ENCODE measurements at regions not wholly inside any gene's neighbourhood (a gene's known extent, or its start where the extent isn't known, plus 50 kb on each side); places are given as distances from the start of the nearest gene placed in this dataset.
A peak's percentile ranks its signal among the peaks of the same experiment; 100 is the strongest.
"Not testable (repeated sequence)": the region's sequence is repeated elsewhere in the genome, so short reads cannot be mapped to it uniquely, and the experiment has no call there.

DNA sequence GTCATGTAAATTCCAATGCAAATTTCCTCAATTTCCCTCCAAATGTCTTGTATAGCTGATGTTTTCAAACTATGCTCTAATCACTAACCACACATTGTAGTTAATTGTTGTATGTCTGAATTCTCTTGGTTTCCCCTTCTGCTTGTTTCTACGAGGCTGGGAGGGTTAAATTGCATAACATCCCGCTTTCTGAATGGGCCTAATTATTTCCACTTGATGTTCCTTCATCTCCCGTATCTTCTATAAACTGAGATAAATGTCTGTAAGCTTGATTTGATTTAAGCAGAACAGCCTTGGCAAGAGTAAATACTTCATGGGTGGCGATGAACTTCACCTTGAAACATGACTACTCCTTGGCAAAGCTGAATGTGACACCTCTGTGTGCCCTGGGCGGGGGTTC, 72.2 kb downstream of the SERINC2 start:
- DNase-seq: no peak

DNA sequence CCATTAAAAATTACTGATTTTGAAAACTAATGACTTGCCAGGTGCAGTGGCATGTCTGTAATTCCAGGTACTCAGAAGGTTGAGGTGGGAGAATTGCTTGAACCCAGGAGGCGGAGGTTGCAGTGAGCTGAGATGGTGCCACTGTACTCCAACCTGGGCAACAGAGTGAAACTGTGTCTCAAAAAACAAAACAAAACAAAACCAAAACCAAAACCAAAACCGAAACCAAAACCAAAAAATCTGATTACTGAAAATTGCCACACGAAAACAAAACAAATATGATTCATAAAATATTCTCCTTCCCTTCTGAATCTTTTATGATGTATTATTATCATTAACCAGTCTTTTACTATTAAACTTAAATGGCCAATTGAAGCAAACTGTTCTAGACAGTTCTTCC, 74.1 kb downstream of the SERINC2 start:
- DNase-seq: no peak

DNA sequence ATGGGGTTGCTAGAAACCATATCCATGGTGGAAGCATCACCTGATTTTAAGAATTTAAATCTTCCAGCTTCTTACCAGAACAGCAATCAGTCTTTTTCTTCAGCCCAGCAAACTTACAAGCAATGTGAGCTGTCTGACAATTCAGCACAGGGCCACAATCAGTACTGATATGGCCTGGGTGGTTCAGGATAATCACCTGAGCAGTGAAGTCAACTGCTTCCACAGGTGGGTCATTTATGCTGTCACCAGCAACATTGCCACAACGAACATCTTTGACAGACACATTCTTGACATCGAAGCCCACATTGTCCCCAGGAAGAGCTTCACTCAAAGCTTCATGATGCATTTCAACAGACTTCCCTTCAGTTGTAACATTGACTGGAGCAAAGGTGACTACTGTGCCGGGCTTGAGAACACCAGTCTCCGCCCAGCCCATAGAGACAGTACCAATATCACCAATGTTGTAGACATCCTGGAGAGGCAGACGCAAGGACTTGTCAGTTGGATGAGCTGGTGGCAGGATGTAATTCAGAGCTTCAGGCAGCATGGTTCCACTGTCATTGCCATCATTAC, 74.8 kb downstream of the SERINC2 start:
- DNase-seq: no peak

DNA sequence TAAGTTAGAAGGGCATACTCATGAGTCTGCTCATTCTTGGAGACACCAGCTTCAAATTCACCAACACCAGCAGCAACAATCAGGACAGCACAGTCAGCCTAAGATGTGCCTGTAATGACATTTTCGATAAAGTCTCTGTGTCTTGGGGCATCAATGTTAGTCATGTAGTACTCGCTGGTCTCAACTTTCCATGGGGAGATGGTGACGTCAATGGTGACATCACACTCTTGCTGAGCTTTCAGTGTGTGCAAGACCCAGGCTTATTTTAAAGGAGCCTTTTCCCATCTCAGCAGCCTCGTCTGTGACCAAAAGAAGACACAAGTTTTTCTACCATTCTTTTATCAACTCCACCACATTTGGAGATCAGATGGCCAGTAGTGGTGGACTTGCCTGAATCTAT, 75.5 kb downstream of the SERINC2 start:
- no peak for DNase-seq

DNA sequence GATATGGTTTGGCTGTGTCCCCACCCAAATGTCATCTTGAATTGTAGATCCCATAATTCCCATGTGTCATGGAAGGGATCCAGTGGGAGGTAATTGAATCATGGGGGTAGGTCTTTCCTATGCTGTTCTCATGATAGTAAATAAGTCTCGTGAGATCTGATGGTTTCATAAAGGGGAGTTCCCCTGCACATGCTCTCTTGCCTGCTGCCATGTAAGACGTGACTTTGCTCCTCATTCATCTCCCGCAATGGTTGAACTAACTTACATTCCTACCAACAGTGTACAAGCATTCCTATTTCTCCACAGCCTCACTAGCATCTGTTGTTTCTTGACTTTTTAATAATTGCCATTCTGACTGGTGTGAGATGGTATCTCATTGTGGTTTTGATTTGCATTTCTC, 76.6 kb downstream of the SERINC2 start:
- DNase-seq: not testable (repeated sequence)

DNA sequence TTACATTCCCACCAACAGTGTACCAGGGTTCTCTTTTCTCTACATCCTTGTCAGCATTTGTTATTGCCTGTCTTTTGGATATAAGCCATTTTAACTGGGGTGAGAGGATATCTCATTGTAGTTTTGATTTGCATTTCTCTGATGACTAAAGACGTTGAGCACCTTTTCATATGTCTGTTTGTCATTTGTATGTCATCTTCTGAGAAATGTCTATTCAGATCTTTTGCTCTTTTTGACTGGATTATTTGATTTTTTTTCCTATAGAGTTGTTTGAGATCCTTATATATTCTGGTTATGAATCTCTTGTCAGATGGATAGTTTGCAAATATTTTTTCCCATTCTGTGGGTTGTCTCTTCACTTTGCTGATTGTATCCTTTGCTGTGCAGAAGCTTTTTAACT, 77.6 kb downstream of the SERINC2 start:
- DNase-seq: not testable (repeated sequence)

DNA sequence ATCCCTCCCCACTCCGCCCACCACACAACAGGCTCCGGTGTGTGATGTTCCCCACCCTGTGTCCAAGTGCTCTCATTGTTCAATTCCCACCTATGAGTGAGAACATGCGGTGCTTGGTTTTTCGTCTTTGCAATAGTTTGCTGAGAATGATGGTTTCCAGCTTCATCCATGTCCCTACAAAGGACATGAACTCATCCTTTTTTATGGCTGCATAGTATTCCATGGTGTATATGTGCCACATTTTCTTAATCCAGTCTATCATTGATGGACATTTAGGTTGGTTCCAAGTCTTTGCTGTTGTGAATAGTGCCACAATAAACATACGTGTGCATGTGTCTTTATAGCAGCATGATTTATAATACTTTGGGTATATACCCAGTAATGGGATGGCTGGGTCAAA, 81.0 kb upstream of the TINAGL1 start:
- DNase-seq: not testable (repeated sequence)

DNA sequence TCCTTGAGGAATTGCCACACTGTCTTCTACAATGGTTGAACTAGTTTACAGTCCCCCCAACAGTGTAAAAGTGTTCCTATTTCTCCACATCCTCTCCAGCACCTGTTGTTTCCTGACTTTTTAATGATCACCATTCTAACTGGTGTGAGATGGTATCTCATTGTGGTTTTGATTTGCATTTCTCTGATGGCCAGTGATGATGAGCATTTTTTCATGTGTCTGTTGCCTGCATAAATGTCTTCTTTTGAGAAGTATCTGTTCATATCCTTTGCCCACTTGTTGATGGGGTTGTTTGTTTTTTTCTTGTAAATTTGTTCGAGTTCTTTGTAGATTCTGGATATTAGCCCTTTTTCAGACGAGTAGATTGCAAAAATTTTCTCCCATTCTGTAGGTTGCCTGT, 80.5 kb upstream of the TINAGL1 start:
- not testable (repeated sequence) for DNase-seq

DNA sequence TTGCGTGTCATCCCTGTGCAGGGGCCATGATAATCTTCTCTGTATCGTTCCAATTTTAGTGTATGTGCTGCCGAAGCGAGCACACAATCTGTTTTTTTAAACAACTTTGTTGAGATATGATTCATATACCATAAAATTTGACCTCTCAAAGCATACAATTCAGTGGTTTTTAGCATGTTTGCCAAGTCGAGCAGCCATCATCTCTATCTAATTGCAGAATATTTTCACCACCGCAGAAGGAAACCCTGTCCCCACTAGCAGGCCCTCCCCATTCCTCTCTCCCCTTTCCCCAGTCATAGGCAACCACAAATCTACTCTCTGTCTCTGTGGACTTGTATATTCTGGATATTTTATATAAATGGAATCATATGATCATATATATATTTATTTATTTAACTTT, 78.7 kb upstream of the TINAGL1 start:
- DNase-seq: no peak

DNA sequence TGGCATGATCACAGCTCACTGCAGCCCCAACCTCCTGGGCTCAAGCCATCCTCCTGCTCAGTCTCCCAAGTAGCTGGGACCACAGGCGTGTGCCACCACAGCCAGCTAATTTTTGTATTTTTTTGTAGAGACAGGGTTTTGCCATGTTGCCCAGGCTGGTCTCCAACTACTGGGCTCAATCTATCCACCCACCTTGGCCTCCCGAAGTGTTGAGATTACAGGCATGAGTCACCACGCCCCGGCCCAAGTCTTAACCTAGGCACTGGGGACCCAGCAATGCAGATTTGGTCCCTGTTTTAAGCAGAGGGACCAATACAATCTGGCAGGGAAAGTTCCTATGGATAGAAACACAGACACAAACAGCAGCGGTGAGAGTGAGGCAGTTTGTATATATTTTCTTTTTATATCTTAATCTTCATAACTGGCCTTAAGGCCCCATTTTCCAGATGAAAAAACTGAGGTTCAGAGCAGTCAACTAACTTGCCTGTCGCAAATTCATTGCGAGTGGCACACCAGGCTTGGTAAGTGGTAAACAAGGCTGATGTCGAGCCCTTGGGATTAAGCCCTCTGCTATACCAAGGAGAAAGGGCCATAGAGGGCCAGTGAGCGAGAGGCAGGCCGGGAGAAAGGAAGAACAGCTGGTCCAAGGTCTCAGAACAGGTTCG, 77.8 kb upstream of the TINAGL1 start:
- DNase-seq: no peak

DNA sequence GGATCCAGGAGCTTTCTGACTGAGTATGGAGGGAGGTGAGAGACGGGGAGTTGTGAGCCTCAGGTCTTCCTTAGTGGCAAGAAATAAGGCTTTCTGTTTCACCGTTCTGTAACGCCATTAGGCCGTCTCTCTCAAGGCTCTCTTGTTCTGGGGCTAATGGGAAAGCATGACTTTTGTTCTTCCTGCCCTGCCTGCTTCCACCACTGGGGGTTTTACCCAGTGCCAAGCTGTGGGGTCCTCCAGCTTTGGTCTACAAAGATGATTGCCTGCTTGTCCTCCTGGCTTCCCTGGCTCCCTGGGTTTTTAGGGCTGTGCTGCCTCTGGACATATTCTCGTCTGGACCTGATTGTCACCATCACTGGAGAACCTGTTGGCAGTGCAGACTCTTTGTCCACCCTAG, 74.8 kb upstream of the TINAGL1 start:
- no peak for DNase-seq

DNA sequence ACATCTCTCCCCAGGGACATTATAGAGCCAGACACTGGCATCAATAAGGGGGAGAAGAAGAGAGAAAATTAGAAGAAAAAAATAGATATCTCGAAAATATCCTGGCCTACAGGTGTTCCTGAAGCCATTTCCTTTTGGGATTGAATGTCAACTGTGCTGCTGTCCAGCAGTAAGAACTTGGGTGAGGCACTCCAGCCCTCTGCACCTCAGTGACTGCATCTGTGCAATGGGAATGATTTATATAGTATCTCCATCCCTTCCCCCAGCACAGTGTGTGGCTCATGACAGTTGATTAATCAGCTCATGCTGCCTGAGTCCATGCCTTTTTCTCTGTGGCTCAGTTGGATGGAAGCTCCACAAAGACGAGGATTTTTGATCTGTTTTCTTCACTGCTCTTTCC, 74.1 kb upstream of the TINAGL1 start:
- DNase-seq: no peak

DNA sequence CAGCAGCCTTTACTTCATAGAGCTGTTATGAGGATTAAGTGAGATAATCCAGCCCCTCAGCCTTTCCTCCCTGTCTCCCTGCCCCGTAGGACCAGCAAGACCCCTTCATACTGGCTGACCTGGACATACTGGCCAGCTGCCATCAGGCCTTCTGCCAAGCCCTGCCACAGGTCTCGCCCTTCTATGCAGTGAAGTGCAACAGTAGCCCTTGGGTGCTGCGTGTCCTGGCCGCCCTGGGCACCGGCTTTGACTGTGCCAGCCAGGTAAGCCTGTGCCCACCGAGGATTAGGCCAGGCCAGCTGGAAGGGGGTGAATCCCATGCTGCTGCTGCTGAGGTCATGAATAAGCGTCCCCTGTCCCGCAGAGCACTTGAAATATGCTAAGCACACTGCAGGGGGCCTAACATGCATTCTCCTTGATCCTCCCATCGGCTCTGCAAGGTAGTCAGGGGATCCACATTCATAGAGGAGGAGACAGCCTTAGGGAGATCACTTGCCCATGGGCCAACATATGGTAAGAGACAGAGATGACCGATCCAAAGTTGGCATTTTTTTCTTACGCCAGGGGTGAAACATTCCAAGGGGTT, 73.3 kb upstream of the TINAGL1 start:
- no peak for DNase-seq

DNA sequence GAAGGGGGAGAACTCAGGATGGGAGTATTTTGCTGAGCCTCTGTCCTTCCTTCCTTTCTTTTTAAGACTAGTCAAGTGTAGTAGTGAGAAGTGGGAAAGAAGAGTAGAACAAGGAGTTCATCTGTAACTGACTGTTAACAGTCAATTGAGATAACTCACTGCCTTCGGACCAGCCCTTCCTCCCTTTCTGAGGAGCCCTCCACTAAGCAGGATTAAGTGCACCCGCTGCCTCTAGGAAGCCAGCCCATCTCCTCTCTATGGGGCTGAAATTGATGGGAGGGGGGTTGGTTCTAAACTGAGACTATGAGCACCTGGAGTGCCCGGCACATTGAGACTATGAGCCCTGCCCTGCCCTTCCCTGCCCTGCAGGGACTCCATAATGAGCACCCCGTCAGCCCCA, 72.7 kb upstream of the TINAGL1 start:
- DNase-seq: no peak

DNA sequence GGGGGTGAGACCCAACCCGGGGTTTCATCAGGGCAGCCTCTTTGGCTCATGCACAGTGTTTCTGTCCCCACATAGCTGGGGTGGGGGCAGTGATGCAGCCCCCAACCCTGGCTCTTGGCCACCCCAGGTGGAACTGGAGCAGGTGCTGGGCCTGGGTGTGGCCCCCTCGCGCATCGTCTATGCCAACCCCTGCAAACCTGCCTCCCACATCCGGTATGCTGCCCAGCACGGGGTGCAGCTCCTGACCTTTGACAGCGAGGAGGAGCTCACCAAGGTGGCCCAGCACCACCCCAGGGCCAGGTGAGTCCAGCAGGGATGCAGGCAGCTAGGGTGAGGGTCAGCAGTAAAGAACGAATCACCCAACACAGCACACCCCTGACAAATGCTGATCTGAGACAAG, 72.3 kb upstream of the TINAGL1 start:
- no peak for DNase-seq

DNA sequence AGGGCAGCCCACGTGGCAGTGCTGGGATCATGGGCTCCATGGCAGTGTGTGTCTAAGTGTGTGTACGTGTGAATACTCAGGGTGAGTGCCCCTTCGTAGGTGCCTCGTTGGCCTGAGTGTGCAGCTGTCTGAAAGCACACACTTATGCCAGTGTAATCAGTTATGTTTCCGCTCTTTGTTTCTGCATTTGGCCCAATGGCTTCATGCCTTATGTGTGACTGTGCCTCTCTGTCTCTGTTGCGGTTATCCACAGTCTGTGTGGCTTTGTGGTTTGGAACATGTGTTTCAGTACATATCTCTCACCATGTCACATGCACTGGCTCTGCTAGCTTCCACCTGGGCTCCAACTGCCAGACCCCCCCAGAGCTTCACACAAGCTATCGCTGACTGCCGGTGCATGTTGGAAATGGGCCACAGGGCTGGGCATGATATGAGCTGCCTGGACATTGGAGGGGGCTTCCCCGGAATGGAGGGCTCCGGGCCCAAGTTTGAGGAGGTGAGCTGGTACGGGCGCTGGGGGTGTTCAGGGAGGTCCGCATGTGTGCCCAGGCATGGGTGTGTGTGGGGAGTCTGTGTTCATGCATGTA, 70.3 kb upstream of the TINAGL1 start:
- no peak for DNase-seq

DNA sequence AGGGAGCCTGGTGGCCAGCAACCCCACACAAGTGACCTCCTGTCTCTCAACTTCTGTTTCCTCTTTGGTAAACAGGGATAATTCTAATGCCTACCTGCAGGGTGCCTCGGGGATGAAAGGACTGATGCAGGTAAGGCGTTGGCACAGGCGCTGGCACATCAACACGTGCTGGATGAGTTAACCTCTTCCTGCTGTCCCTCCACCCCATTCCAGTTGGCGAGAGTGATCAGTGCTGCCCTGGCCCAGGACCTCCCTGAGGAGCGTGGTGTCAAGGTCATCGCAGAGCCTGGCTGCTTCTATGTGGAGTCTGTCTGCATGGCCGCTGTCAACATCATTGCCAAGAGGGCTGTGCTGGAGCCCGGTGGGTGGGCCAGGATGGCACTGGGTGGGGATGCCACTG, 69.1 kb upstream of the TINAGL1 start:
- no peak for DNase-seq

DNA sequence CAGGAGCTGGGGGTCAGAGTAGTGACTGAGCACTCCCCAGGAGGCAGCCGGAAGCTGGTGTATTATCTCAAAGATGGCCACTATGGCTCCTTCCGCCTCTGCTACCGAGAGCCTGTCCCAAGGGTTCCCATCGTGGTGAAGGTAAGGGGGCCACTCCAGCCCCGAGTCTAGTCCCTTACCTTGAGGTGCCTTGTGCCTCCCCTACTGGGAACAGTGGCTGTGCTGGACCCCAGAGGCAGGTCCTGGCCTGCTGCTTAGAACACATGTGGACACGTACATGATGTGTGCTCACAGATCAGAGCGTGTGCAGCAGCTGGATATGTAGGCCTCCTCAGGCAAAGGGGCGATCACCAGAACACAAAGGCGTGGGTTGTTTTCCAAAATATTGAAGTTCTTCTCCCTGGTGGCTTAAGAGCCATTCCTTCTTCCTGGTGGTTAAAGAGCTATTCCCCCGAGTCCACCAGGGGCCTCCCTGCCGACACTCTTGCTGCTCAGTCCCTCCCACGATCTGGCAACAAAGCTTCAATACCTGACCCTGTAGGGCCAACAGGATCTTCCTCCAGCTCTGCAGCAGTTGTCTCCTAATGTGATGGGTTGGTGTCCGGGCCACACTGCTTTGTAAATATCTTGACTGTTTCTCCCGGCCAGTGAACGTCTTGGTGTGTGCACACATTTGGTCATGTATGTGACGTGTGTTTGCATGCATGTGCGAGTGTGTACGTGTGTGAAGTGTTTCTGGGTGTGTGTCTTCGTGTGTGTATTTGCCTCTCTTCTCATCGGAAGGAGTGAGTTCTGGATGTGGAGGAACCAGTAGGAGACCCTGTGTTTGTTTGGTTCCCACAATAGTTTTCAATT, 68.4 kb upstream of the TINAGL1 start:
- DNase-seq: no peak

DNA sequence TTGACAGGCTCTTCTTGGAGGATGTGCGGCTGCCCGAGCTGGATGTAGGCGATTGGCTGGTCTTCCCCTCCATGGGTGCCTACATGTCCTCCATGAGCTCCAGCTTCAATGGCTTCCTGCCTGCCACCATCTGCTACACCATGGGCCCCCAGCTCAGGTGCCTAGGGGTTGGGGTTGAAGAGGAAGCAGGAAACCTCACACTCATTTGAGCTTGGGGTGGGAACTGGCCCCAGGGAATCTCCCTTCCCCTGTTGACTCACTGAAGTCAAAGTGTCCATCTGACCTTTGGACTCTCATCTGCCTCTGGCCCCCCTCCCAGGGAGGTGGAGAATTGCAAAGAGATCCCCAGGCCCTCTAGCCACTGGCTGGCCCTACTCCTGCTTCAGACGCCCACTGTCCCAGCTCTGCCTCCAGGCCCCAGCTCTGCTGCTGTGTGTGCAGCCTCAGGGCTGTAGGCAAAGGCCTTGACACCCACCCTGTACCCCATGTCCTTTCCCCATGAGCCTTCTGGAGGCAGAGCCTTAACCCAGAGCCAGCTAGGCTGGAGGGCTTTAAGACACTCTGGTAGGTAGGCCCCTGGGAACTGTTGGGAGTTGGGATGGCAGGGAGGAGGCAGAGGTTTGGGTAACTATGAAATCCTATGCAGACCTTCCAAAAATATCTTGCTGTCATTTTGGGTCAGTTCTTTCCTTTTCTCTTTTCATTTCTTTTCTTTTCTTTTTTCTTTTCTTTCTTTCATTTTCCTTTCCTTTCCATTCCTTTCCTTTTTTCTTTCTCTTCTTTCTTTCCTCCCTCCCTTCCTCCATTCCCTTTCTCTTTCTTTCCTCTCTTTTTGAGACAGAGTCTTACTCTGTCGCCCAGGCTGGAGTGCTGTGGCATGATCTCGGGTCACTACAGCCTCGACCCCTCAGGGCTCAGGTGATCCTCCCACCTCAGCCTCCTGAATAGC, 66.9 kb upstream of the TINAGL1 start:
- DNase-seq: no peak

DNA sequence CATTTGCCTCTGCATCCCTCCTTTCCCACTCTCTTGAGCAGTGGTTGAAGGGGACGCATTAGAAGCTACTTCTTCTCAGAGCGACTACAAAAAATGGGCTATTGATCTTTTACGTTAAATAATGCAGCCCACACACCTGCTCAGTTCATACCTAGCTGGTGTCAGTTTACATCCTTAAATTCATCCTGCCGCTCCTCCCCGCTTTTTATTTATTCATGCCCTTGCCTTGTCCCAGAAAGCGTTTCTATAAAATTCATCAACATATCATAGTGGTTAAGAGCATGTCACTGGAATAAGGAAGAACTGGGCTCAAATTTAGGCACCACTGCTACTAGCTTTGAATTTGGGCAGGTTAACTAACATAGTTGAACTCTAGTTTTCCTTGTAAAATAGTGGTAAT, 66.0 kb upstream of the TINAGL1 start:
- peak; percentile 38 for DNase-seq

DNA sequence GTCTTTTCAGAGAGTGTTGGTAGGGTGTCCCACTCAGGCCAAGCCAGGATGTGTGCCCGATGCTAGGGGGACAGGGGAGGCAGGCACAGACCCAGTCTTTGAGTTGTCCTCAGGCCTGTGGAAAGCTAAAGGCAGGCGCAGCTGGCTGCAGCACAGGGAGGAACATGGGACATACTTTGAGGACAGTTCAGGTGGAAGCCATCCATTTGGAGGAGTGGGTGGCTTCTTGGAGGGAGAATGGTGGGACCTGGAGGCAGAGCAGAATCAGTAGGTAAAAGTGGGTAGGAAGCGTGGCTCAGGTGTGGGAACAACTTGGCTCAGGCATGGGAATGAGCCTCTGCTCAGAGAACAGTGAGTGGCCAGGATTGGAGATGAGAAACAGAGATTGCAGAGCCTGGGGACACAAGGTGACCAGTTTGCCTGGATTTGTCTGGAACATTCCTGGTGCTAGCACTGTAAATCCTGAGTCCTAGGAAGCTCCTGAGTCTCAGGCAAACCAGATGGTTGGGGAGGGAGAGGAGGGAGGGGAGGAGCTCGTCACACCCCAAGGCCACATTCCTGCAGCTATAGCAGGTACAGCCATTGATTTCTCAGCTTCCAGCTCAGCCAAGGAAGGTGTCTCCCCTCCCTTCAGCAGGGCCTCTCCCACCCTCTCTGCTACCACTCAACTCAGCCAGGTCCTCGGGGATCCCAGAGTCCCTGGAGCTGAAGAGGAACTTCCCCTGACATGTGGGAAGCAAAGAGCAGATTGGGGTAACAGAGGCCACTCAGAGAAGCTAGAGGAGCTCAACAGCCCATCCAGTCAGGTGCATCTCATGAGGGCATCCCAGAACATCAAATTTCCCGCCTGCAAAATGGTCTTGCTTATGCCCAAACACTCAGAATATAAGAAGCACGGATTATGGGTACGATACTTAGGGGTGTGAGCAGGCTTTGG, 65.2 kb upstream of the TINAGL1 start:
- no peak for DNase-seq
